HG03103 (cell line): ENCODE measurements at regions not wholly inside any gene's neighbourhood (a gene's known extent, or its start where the extent isn't known, plus 50 kb on each side); places are given as distances from the start of the nearest gene placed in this dataset.

Source experiments
- ATAC-seq: cut with Tn5 transposase; IDR thresholded peaks from one replicate; pipeline ENCODE4 v1.9.1; 2021; ENCODE audit warnings: low read depth; ENCODE audit not compliant: unreplicated experiment

DNA sequence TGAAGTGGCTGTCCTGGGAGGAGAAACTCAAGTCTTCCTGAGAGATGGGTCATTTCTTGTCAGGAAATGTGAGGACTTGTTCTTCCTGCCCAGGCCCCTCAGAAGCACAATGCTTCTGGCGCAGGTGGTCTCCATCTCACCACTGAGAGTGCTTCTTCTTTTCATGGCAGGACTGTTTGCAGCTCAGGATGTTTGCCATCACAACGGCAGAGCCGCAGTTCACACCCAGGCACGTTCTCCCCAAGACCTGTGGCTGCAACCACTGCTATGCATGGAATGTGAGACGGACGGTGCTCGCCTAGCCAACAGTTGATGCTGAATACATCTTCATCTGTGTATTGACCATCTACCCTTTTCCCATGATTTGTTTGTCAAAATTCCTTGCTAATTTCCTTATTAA is 216.3 kb downstream of the GADD45G start:
- ATAC-seq: no peak

DNA sequence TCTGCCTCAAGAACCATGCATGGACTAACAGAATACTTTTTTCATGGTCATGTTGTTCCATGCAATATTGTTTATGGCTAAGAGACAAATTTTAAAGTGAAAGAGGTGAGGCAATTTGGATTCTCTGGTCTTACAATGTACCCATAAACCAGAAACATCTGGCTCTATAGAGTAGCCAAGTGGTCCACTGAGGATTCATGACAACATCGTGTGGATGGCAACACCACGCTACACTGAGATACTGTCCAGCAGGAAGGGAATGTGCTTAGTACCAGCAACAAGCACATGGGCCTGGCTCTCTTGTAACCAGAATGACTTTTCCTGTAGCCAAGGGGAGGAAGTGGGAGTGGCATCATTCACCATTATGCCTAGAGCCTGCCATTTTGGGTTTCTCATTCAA is 218.2 kb downstream of the GADD45G start:
- ATAC-seq: no peak

DNA sequence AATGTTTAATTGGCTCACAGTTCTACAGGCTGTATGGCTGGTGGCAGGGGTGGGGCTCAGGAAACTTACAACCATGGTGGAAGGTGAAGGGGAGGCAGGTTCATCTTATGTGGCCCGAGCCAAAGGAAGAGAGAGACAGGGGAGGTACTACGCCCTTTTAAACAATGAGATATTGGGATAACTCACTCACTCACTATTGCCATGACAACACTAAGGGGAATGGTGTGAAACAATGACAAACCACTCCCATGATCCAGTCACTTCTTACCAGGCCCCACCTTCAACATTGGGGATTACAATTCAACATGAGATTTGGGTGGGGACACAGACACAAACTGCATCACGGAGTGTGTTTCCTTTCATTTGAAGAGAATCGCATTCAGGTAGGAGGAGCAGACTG is 220.9 kb downstream of the GADD45G start:
- ATAC-seq: no peak

DNA sequence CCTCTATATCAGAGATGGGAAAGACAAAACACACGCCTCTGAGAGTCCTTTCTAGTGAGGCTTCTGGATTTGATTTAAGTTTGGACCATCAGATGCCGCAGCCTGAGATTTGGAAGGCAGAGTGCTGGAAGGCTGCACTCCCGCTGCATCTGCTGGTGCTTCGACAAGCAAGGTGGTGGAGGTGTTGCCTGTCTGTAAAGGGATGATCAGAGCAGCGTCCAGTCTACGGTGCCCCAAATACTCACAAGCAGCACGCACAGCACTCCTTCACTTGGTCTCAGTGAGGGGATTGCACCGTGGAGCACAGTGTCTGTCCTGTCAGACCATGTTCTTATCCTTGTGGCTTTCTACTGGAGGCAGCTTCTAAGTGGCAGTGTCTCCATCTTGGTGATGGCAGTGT is 221.4 kb downstream of the GADD45G start:
- no peak for ATAC-seq

DNA sequence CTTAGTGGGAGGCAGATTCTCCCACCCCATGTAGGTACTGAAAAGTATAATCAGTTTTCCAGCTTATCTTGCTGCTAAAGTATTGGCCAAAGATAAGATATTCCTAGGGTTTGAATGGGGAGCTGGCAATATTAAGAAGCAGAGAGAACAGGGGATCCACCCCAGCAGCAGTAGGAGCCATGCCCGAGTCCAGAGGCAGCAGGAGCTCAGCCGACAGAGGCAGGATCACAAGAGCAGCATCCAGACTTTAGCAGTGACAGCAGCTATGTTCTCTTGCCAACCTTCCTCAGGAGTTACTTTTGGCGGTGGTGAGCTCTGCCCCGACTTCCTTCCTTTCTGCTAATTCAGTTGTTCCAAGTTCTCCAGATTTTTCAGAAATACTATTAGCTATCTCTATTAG is 224.5 kb downstream of the GADD45G start:
- no peak for ATAC-seq

DNA sequence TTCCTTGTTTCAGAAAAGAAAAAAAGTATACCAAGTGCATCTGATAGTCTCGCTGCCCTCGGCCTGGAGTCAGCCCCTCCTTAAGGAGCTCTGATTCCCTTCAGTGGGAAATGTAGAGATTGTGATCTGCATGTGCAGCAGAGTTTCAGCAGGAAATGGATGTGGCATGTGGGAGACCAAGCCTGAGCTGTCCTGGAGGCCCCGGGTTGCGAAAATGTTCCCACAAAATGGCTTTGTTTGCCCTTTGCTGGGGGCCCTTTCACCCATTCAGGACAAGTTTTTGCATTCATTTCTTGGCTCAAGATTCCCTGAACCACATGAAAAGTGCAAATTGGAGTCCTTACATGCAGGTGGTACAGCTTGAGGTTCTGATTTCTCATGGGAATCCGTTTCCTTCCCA is 230.9 kb downstream of the GADD45G start:
- ATAC-seq: no peak

DNA sequence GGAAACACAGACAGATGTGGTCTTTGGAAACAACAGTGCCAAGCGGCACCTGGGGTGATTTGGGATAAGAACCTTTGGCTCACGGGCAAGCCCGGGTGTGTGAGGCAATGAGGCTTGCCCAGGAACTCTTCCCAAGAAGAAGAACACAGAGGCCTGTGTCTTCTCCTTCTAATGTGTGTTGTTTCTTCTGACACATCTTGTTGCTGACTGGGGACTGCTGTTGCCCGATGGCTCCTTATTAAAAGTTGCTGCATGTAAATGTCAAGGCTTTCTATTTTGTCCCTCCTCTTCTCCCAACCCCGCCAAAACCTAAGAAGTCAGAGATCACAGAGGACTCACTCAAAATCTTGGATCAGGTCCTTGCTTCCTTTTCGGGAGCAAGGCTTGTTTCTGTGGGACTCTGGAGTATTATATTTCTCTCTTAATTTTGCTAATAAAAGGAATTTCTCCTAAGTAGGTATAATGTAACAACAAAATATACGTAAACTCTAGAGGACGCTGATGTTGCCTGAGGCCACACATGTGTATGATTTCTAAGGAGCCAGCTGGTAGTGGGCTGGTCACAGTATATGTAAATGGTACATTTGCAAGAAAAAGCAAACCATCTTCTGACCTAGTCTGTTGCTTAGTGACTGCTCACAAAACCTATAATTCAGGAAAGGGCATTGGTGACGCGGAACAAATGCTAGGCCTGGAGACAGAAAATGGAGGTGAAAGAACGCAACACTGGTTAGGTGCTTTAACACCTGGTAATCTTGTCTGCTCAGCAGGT is 232.5 kb downstream of the GADD45G start:
- no peak for ATAC-seq

DNA sequence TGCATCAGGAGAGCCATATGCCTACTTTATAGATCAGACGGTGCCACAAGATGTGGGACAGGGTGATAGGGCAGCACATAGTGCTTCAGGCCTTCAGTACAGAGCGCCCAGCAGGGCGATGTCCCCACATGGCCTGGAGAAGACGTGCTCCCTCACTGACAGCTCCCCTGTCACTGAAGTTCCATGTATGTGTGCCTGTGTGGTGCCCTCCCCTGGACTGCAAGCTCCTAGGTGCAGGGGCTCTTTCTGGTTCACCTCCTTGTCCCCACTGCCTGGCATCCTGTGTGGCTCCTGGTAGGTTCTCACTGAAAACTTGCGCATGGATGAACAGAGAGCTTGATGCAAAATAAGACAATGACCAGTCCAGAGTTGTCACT is 233.1 kb downstream of the GADD45G start:
- ATAC-seq: no peak

DNA sequence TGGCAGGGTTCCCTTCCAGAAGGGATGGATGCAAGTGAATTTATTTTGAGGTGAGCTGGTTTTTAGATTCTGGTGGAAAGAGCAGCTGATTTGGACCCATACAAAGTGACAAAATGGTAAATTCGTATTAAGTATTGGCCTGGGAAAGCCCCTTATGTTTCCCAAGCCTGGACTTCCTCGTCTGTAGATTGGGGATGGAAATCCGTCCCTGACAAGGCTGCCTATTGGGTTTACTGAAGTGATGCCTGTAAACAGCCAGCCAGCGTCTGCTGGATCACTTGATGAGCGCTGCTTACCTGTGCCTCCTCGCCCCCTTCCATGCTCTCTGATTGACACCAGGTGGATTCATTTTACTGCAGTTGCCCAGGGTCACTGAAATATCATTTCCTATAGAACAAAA is 233.8 kb downstream of the GADD45G start:
- ATAC-seq: no peak

DNA sequence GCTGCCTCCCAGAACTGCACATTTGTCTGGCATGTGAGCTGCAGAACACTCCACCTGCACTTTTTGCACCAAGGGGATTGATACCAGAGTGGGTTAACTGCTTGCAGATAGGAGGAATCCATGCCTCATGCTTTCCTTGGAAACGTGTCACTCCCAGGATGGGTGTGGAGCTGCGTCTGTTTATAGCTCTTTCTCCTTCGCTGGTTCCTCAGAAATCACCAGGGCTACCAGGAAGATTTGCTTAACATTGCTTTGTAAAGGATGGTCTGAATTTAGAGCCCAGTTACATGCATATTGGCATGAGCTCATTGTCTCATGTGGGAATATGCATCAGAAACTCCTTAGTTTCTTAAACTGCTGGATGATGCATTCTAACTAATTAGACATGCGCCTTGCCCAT is 234.6 kb downstream of the GADD45G start:
- no peak for ATAC-seq

DNA sequence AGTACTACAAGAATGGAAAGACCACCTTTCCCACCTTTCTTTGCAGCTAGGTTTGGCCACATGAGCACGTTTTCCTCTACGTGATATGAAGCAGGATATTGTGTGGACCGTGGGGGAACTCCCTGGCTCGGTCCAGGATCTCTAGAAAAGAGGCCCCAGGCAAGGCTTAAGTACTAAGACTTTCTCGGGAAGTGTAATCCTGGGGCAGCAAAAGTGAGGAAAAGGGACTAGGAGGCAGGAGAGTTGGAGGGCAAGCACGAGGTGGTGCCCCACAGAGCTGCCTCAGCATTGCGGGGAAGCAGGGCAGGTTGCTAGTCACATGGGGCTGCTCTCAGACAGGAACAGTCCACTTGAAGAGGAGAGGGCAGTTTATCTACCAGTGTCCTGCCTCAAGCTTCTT is 235.1 kb downstream of the GADD45G start:
- ATAC-seq: no peak

DNA sequence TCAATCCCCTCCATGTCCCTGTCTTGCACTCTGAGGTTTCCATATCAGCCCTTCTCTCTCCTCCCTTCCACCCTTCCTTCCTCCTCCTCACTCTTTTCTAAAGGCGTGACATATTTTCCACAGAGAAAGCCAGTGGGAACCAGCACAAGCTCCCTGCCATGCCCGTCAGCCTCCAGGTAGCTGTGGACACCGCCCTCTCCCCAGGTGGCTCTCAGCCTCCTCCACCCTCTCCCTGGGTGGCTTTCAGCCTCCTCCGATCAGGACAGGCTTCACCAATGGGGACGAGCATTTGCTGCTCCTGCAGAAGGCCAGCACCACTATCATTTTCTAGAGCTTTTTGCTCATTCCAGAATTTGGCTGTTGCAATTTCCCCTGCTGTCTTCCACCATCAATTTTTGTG is 236.6 kb downstream of the GADD45G start:
- no peak for ATAC-seq

DNA sequence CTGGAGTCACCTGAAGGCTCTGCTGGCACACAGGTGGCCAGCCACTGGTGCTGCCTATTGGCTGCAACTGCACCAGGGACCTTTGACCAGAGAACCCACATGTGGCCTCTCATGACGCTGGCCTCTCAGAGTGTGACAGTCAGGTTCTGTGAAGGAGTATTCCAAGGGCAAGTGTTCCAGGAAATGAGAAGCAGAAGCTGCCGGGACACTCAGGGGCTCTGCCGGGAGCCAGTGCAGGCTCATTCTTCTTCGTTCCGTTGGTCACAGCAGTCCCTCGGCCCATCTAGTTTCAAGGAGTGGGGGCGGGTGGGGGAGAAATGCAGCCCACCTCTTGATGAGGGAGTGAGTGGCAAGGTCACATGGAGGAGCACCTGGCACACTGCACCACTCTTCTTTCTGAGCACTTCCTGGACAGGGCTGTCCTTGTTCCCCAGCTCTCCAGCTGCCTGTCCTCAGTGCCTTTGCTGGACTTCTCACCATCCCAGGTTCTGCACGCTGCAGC is 237.5 kb downstream of the GADD45G start:
- no peak for ATAC-seq

DNA sequence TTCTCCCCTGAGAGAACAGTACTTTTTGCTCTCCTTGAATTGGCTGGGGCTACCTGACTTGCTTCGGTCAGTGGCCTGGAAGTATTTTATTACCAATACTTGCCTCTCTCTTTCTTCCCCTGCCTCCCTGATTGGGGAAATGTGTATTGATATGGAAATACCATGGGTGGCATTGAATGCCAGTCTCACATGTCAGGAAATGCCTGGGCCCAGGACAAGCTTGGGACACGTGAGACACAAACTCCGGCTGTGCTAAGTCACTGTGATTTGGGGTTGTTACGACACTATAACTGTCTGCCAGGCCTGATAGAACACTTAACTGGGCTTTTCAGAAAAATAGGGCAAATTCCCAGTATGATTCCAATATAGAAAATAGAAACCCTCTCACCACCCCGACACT is 238.3 kb downstream of the GADD45G start:
- ATAC-seq: no peak

DNA sequence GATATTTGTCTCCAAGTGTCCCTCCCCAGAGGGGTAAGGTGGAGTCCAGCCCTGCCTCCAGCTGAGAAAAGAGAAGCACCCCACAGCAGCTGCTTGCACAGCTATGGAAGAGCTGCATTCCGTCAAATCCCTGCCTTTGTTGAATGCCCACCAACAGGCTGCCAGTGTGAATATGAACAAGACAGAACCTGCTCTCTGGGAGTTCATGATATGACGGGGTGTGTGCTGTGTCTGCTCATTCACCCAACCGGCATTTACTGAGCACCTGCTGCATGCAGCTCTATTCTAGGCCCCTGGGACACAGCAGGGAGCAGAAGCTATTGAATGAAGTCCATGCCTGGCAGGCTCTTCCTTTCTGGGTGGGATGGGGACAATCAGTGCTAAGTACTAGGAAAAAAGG is 238.8 kb downstream of the GADD45G start:
- no peak for ATAC-seq

DNA sequence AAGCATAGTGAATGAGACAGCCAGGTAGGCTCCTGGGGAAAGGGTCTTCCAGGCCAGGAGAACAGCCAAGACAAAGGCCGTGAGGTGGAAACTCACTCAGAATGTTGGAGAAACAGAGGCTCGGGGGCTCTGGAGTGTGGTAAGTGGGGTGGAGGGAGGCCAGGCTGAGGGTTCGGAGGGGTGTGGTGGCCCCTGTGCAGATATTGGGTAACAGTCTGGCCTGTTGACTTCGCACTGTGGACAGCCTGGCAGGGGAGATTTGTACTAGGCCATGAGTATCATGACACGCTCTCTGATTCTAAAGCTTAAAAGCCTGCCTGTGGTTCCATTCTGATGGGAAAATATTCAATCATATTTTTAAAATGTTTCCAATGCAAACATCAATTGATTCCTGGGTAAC is 239.3 kb downstream of the GADD45G start:
- no peak for ATAC-seq

DNA sequence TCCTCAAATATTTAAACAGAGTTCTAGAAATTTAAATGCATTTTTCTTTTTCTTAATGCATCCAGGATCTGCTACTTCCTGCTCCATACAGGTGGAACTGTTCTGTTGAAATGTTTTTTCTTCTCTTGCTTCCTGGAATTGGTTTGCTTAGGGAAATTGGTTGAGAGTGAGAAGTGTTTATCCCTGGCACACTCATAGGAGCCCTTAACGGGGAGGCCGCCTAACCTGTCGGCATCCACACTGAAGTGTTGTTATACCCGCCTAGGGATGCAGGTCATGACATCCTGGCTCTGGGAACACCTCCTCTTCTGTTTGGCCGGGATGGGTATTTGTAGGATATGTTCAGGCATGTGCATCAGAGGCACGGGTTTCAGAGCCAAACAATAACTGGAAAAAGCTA is 239.7 kb downstream of the GADD45G start:
- ATAC-seq: no peak

DNA sequence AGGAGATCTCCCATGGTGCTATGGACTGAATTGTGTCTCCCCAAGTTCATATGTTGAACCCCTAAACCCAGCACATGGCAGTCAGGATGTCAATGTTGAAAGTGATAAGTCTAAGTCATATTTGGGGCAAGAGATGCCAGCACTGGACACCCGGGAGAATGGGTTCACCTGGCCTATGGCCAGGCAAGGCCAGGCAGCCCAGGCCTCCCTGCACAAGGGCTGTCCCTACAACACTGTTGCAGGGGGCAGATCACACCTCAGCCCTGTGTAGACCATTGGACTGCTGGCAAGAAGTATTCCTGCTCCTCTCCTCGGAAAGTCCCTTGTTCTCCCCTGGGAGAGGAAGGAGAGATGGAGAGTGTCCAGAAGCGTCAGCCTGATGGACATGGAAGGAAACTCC is 240.5 kb downstream of the GADD45G start:
- ATAC-seq: no peak

DNA sequence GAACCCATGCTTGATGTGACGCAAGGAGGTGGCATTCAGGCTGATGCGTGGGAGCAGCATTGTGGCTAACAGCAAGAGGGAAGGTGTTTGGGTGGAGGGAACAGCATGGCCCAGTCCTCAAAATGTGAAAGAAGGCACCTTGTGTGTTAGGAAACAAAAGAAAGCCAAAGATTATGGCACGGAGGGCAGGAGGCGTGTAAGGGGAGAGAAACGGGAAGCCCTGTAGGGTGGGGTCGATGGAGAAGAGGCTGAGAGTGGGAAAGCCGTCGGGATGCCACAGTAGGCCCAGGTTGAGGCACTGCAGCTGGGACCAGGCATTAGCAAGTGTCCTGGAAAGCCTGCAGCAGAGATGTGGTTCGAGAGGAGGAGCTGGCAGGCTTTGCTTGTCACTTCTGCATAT is 241.1 kb downstream of the GADD45G start:
- no peak for ATAC-seq

DNA sequence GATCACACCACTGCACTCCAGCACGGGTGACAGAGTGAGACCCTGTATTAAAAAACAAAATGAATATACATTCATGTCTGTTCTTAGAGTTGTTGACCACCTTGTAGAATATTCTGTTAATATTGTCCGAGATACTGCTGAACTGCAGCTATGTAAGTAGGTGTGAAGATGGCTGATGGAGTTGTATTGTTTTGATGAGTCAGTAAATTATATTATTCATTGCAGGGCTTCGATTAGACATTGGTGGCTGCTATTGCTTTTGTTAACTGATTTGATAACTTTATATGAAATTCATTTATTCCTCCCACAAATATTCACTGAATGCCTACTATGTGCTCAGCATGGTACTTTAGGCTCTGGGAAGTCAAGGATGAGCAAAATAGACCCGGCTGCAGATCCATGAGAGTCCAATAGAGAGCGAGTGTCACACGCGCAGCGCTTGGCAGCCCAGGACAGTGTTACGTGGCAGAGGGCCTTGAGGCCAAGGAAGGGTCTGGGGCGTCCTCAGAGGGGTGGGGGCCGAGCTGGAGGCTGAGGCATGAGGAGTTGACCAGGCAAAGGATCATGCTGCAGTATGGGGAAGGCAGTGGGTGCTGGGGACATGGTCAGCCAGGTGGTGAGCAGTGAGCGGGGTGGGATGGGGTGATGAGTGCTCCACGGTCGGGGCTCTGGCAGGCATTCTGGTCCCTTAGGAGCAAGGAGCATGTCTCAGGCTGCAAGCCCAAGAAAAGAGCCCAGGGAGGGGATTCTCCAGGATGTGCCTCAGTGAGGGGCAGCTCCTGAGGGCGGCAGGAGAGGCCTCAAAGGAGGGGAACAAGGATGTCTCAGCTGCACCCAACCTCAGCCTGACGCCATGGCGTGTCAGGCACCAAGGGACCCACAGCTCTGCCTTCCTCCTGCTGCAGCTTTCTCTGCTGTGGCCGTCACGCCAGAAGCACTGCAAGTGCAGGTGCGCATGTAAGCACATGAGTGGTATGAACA is 243.5 kb downstream of the GADD45G start:
- no peak for ATAC-seq

DNA sequence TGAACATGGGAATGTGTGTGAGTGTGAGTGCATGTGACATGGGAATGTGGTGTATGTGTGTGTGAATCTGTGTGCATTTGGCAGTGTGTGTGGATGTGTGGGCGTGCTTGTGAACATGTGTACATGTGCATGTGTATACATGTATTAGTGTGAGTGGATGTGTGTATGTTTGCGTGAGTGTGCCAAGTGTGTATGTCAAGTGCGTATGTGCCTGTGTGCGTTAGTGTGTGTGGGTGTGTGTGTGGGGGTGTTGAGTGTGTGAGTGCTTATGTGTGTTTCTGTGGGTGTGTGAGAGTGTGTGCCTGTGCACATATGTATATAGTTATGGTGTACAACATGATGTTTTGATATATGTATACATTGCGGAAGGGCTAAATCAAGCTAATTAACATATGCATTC is 244.3 kb downstream of the GADD45G start:
- no peak for ATAC-seq

DNA sequence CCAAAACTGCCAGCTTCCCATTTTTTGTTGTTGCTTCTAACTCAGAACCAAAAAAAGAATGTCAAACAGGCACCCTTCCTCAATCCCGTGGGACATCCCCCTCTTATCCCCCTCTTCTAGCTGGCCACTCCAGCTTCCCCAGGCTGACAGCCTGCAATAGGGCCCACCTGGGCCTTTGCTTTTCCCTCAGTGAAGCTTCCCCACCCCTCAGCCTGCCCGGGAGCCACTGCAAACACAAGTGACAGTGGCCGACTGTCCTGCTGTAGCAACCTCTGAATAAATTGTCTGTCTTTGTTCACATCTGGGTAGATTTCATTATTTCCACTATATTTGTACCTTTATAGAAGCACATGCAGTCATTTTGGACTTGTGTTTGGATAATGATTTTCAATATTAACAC is 245.3 kb downstream of the GADD45G start:
- no peak for ATAC-seq
